NCI-H510A treated with DMSO at 0.1 percent for 48 hours (cell line): ENCODE measurements at regions not wholly inside any gene's neighbourhood (a gene's known extent, or its start where the extent isn't known, plus 50 kb on each side); places are given as distances from the start of the nearest gene placed in this dataset.
"Not testable (repeated sequence)": the region's sequence is repeated elsewhere in the genome, so short reads cannot be mapped to it uniquely, and the experiment has no call there.

Source experiments
- DNase-seq: peaks from one replicate; lab custom pipeline; 2025; lab: John Stamatoyannopoulos, UW

DNA sequence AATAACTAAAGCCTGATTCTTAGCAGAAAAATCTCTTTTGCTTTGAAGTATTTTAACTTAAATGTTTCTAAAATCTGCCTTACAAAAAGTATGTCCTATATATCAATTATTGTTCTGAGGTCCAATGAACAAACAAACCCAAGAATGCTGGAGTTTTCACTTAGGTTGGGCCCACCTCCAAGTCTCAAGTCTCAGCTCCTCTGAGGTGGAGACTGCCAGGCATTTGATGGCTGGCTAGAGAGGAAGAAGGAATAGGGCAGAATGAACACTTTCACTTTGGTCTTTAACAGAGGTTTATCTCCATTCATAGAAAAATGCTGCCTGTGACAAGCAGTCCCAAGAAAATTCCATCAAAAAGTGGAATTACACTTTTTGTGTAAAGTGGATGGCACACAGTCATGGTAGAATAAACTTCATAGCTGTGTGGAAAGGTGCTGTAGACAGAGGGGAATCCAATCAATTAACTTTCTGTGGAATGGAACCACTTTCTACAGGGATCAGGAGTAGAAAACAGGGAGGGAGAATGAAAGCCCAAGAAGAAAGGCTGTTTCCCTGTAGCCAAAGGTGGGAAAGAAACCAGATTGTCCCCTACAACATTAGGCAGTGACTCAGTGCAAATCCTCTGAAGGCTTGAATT is 349.4 kb upstream of the RUNX1 start:
- no peak for DNase-seq

DNA sequence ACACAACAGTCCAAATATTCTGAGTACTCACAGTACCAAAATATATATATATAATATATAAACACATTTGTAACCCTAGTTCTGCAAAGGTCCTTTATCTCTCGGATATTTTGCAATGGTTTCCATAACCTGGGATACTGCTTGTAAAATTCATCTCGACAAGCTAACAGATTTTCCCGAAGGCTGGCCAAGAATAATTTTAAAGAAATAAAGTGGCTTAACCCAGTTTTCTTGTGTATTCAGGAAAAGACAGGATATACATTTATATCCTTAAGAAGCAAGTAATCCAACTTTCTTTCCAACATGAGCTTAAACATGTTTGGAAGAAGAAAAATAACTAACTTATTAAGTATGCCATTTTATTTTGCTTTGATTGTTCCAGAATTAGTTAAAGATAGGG is 348.7 kb upstream of the RUNX1 start:
- no peak for DNase-seq

DNA sequence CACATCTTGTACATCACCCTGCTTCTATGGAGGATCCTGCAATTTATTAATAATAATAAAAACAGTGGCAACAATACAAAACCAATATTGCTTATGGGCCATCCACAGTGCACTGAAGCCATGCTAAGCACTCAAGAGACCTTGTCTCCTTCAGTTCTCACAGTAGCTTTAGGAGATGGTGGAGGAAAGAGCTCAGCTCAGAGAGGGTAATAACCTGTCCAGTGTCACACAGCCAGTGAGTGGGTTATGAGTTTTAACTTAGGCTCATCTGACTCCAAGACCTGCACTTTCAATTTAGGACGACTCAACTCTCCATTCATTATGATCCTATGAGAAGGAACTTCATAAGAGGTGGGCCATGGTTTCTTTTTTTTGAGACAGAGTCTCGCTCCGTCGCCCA is 347.6 kb upstream of the RUNX1 start:
- DNase-seq: no peak

DNA sequence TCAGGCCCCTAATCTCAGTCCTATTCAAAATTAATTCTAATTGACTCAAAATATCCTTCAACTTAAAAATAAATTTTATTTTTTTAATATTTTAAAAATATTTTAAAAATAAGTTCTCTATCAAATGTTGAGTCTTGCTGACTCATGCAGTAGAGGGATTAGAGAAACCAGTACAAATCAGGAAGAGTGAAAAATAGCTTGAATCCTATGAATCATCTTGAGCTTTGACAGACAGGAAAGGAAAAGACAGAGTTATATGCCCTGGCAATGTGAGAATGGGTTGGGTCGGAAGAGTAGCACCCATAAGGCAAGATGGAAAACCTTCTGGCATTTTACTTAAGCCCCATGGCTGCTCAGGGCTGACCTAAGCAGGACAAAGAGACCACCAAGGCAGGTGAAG is 346.6 kb upstream of the RUNX1 start:
- DNase-seq: no peak

DNA sequence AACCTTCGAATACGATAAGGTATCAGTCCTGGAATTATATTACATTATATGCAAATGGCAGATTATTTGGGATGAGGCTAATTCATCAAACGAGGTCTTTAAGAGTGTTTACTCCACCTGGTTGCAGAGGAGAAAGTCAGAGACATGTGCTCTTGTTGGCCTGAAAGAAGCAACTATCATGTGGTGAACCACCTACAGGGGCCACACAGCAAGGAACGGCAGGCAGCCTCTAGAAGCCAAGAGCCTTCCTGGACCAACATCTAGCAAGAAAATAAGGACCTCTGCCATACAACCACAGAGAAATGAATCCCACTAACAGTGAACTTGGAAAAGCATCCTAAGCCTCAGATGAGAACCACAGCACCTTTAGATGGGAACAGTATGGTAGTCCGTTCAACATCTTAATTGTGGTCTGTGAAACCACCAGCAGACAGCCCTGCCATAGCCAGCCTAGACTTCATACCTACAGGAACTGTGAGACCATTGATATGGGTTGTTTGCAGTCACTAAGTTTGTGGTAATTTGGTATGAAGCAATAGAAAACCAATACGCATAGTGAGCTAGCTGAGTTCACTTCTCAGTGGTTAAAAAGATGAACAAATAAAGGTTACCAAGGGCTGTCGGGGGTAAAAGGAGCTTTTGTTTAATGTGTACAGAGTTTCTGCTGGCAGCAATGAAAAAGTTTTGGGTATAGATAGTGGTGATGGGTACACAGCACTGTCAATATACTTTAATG is 345.7 kb upstream of the RUNX1 start:
- no peak for DNase-seq

DNA sequence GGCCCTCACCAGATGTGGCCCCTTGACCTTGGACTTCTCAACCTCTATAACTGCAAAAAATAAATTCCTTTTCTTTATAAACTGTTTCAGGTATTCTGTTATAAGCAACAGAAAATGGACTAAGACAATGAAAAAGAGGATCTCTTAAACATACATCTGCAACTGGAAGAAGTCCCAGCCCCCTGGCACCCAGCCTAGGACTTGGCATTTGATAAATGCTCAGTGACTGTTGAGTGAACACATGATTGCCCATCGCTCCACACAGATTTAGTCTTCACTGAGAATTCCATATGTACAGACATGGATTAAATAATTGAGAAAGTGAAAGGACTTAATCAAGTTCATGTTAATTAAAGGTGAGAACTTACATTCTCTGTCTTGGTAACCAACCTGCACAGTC is 344.9 kb upstream of the RUNX1 start:
- DNase-seq: no peak

DNA sequence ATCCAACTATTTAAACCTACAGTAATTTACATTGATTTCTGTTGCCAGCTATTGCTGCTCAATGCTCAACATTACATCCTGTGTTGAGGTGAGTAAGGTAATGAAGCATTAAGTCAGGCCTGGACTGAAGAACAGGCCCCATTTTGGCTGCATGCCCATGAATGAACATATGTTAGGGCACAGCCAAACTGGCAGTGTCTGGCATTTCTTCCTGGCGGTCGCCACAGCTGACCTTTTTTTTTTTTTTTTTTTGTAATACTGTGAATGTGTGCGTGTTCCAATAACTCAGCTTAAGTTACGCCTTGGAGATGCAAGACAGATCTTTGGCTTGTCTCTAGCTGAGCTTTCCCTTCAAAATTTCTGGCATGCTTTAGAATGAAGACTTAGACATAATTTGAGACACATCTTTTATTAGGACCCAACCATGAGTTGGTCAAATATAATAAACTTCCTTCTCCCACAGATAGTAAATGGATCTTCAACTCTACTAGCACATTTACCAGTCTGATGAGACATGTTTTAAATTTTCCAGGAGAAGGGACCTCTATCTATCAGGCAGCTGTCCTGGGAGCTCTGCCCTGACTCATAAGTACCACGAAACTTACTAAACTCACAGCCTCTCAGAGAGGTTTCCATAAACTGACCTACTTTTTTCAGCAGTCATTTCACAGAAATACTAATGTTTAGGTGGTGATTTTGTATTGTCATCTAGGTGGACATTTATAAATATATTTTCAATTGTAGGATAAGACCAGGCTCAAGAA is 341.1 kb upstream of the RUNX1 start:
- DNase-seq: no peak

DNA sequence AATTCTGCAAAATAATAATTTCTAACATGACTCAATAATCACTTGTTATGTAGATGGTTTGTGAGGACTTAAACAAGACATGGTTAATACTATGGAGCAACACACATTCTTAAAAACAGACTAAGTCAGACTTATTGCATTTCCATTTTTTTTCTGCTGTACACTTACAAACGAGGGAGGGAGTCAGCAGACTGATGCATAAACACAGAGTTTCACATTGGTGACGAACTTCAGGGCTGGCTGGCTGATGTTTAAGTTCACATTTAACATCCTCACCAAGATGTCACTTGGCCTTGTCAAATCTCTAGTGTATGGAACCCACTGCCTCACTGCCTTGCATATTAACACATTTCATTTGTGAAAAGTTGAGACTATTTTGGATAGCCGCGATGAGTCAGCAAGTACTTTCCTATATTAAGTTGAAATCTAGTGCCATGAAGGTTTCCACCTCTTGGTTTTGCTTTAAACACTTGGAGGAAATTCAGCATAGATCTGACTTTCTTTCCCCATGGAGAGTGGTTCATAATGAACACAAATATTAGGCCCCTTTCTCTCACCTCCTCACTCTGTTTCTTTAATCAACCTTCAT is 337.5 kb upstream of the RUNX1 start:
- no peak for DNase-seq

DNA sequence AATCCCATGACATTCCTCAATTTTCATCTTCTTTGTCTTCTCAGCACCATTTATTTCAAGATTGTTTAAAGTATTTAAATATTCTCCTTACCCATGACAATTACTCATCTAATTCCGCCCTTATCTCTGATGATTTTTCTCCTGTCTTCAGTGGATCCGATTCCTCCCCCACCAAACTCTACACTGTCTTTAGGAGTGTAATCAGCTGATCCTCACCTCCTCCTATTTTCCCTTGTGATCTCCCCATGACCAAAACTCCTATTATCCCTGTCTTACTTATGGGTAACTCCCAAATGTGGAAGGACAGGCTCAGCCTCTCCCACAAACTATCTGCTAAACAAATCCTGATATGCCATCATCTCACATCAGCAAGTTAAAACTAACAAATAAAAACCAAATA is 335.3 kb upstream of the RUNX1 start:
- no peak for DNase-seq

DNA sequence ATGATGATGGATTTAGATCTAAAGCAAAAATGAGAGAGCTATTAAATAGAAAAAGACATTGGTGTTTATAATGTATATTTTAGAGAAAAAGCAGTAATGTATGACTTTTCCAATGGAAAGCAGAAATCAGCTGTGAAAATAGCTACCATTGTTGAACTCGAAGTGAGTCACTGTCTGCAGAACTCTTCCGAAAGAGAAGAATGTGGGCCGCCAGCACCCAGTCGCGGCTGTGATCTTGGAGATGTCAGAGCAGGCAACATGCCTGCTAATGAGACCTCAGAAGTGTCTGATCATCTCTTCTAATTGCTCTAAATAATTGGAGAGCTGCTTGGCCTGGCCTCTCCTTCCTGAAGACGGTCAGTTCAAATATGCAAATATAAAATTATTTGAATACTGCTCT is 333.6 kb upstream of the RUNX1 start:
- no peak for DNase-seq

DNA sequence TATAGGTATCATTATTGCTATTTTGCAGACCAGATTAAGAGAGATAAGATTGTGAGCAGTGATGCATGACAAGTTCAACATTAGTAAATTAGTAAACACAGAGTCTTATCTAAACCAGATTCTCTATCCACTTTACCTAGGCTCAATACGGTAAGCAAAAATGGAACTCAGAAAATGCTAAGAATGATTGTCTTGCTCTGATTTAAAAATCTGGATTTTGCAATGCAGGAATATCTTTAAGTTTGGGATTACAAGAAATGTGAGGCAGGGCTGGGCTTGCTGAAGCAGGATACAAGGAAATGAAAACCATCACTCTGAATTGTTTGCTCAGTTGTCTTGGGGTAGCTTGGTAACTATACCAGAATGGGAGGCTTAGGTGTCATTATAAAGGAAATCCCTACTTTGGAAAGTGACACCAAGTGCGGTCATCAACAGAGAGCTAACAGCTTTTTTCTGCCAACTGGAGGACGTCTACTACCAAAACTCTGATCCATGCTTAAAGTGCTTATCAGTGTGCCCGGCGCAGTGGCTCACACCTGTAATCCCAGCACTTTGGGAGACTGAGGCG is 332.7 kb upstream of the RUNX1 start:
- peak; percentile 65 for DNase-seq

DNA sequence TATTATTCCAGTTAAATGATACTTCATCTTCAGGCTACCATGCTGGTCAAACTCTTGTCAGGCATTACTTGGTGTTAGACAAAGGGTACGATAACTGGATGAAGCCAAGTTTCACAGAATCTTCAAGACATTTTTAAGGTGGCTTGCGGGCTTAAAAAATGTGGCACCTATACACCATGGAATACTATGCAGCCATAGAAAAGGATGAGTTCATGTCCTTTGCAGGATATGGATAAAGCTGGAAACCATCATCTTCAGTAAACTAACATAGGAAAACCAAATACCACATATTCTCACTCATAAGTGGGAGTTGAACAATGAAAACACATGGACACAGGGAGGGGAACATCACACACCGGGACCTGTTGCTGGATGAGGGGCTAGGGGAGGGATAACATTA is 331.2 kb upstream of the RUNX1 start:
- DNase-seq: not testable (repeated sequence)

DNA sequence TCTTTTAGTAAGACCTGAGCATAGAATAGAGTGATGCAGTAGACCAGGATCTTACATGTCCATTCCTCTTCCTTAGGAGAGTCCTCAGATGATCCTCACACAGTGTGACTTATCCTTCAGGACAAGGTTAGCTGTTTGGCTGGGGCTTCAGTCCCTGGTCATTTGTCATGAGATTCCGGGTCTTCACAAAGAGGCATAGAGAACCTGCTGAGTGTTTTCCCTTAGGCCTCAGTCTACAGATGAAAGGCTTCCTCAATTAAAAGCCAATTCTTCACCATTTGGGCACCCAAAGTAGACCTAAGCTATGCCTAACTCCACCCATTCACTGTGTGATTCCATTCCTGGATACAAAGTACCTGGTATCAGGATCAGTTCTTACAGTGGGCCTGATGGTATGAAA is 329.8 kb upstream of the RUNX1 start:
- no peak for DNase-seq

DNA sequence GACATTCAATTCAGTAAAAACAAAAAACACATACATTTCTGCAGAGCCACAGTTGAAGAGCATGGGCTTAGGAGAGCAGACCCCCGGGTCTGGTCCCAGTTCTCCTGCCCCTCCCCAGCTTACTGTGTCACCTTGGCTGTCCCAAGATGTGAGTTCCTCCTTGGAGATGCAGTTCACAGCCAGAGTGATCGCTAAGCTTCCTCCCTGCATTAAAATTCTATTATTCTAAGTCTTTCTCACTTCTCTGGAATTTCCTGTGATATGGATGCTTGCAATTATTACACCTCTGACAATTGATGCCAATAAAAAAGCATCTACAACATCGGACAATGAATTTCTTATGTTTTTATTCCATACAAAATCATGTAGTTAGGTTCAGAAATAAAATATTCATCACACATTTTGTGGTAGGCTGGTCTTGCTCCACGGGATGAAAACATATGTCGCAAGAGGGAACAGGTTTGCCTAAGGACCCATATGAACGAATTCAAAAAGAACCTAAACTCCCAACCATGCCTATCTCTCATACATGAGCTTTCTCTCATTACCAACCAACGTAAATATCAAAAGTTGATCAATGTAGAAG is 328.5 kb upstream of the RUNX1 start:
- no peak for DNase-seq

DNA sequence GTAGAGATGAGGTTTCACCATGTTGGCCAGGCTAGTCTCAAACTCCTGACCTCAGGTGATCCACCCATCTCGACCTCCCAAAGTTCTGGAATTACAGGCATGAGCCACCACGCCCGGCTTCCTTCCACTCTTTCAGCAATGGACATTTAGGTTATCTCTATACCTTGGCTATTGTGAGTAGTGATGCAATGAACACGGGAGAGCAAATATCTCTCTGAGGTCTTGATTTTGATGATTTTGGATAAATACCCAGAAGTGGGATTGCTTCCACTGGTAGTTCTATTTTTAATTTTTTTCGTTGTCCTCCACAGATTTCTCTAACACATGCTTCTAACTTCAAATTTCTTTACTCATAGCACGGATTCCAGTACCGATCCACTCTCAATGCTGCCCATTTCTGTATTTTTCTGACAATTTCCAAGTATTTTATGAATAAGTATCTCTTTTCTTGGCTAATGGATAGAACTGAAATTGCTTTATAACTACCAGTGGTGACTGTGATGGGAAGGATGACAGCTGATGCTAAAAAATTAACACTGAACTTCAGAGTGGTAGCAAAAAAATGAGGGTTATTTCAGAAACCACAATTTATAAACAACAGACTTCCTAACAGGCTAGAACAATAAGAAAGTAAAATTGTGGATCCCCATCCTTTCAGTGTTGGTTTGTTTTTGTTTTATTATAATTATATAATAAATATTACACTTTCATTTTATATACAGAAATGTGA is 327.5 kb upstream of the RUNX1 start:
- DNase-seq: no peak

DNA sequence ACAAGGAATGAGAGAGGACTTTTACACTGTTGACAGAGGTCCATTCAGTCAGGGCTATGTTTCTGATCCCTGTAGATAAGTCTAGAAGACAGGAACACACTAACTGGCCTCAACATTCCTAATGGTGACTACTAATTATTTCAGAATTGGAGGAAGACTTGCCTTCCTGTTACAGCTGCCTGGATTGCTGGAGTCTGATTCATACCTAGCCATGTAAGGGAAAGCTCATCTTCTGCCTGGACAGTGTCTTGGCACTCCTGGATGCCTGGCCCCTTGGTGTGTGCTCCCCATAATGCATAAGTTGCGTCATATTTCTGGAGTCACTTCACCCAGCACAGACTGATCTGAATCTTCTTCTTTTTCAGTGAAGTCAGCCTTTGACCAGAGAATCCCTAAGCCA is 326.0 kb upstream of the RUNX1 start:
- DNase-seq: no peak

DNA sequence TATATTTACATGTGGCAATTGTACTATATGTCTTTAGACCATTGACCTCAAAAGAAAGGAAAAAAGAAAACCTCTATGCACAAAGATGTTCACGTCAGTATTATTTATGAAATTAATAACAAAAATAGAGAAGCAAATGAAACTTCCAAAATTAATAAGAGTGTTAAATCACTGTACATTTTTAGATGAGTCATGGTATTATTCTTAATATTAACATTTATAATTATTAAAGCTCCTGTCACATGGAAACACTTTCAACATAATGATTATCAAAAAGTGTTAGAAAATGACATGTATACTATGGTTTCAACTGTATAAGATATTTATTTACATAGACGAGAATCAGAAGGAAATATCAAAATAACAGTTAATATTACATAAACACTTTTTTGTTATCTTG is 324.9 kb upstream of the RUNX1 start:
- DNase-seq: no peak

DNA sequence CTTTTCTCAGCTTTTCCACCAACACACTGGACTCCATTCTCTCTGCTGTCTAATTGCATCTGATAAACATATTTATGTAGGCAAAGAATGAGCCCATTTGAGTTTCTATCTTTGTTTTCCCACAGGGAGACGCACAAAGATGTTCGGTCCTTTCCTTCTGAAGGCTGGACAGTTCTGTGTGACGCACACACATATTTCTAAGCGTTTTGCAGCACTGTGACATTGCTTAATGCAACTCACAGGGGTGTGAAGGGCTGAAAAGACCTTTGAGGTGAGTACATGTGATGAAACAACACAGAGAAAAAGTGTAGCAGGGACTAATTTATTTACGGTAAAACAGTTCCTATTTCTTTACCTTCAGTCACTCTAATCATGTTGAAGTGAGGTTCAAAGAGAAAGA is 323.1 kb upstream of the RUNX1 start:
- DNase-seq: no peak

DNA sequence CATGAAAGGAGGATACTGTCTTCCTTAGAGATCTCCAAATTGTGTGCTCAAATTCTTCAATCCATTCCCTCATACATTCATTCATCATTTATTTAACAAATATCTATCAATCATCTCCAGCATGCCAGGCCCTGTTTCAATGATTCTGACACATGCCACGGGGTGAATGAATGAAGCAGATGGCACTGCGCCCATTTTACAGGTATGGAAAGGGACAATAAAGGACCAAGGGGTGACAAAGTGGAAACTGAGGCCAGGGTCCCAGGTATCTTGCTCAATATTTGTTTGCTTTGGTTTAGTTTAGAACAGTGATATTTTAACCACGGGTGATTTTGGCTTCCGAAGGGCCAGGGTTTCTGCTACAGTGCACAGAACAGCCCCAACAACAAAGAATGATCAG is 321.6 kb upstream of the RUNX1 start:
- DNase-seq: no peak

DNA sequence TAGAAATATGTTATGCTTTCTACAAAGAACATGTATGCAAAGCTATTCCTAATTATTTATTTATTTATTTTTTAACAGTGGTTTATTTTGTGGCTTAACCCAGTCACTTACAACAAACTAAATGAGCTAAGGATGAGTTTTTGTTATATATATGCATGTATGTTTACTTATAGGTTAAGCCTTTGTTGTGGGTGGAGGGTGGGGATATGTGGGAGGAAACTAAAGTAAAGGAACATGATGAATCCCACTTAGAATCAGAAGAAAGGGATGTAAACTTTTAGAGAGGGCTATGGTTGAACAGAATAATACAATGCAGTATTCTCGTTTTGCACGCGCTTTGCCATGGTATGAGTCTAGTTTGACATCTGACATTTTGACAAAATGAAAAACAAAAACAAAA is 321.0 kb upstream of the RUNX1 start:
- DNase-seq: no peak

DNA sequence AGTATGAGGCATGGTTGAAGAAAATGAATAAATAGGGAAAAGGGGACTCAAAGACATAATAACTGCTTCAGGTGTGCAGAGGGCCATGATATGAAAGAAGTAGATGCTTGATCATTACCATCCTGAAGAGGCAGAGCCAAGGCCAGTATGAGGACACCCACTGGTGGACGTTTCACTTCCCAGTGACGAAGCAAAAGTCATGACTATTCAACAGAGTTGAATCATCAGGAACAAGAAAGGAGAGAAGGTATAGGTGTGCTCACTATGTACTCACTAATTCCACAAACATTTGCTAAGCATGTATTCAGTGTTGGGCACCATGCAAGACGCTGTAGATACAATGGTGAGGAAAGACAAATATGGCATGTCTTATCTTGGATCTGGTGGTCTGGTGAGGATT is 319.2 kb upstream of the RUNX1 start:
- DNase-seq: no peak

DNA sequence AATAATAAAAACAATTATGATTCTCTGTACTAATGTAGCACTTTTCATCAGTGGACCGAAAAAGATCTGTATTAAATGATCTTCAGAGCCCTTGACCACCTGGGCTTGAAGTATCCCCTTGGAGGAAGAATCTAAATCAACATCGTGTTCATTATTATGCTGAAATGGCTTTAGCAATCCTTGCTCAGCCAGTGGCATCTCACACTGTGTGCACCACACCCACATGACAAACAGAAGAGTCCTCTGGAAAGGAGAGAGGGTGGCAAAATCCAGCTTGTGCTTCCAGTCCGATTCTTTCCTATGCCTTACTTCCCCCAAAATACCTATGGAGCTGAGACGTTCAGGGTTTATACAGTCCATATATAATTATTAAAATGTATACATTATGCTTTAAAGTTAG is 318.5 kb upstream of the RUNX1 start:
- peak; percentile 39 for DNase-seq
